Upper lobe of left lung (tissue), 6 donors: ENCODE measurements at regions not wholly inside any gene's neighbourhood (a gene's known extent, or its start where the extent isn't known, plus 50 kb on each side); places are given as distances from the start of the nearest gene placed in this dataset.

Experiments
- ATAC-seq, 2 donors: fragments of 200-7000 bp; cut with Tn5 transposase; one replicate each; pipeline ENCODE4 v1.9.1; 2022; ENCODE audit warnings: mild to moderate bottlenecking in 2 of 2, moderate library complexity in 2 of 2; ENCODE audit not compliant: low FRiP score in 2 of 2
- DNase-seq, 2 donors: peaks; one replicate each; pipeline ENCODE4 v3.0.0-alpha.2; 2019 to 2020
- H3K27ac ChIP-seq, 4 donors: fragments of 200-600 bp; sonication (generic); one replicate each; pipeline ENCODE4 v1.5.1; 2016 to 2019
- H3K27me3 ChIP-seq, 4 donors: fragments of 200-600 bp; sonication (generic); one replicate each; pipeline ENCODE4 v1.5.1; 2017 to 2019
- H3K36me3 ChIP-seq, 4 donors: fragments of 200-600 bp; sonication (generic); one replicate each; pipeline ENCODE4 v1.5.1; 2016 to 2019
- H3K4me1 ChIP-seq, 4 donors: fragments of 200-600 bp; sonication (generic); one replicate each; pipeline ENCODE4 v1.5.1; 2018 to 2019
- H3K4me3 ChIP-seq, 4 donors: fragments of 200-600 bp; sonication (generic); one replicate each; pipeline ENCODE4 v1.5.1; 2017 to 2019; ENCODE audit warnings: mild to moderate bottlenecking in 2 of 4, moderate library complexity in 1 of 4
- H3K9me3 ChIP-seq, 4 donors: fragments of 200-600 bp; sonication (generic); one replicate each; pipeline ENCODE4 v1.5.1; 2018 to 2019
- EP300 ChIP-seq, 4 donors: sonication (generic); formaldehyde crosslinking; IDR thresholded peaks; one replicate each; pipeline ENCODE4 v1.5.1; 2017; ENCODE audit warnings: antibody characterized with exemption in 4 of 4, control low read depth in 2 of 4
- POLR2A ChIP-seq, 4 donors: fragments of 450-650 bp; IDR thresholded peaks; one replicate each; pipeline ENCODE4 v1.5.1; 2016 to 2017; ENCODE audit warnings: antibody characterized with exemption in 4 of 4, mild to moderate bottlenecking in 2 of 4
- POLR2AphosphoS5 ChIP-seq, 2 donors: sonication (generic); formaldehyde crosslinking; IDR thresholded peaks; one replicate each; pipeline ENCODE4 v1.5.1; 2017; ENCODE audit warnings: antibody characterized with exemption in 2 of 2
- whole genome bisulfite sequencing, 2 donors: methylation state at CpG; one replicate each; pipeline ENCODE4 v1.1.5; 2017 to 2018; 5-methylcytosine and 5-hydroxymethylcytosine counted together
- TF ChIP-seq, protein P1 (sequence below), 6 experiments: fragments of 450-650 bp in 4 of 6; fragments of 200-600 bp in 2 of 6; sonication (generic) in 2 of 6; IDR thresholded peaks; one replicate each; pipeline ENCODE4 v1.5.1; 2016 to 2019; ENCODE audit warnings: antibody characterized with exemption in 6 of 6
- donor health status: DM: no; HTN: no; CAD: no; lungs with moderate emphysema.
- donor health status: DM: no; HTN: yes; CAD: no; lungs with severe emphysema.

DNA sequence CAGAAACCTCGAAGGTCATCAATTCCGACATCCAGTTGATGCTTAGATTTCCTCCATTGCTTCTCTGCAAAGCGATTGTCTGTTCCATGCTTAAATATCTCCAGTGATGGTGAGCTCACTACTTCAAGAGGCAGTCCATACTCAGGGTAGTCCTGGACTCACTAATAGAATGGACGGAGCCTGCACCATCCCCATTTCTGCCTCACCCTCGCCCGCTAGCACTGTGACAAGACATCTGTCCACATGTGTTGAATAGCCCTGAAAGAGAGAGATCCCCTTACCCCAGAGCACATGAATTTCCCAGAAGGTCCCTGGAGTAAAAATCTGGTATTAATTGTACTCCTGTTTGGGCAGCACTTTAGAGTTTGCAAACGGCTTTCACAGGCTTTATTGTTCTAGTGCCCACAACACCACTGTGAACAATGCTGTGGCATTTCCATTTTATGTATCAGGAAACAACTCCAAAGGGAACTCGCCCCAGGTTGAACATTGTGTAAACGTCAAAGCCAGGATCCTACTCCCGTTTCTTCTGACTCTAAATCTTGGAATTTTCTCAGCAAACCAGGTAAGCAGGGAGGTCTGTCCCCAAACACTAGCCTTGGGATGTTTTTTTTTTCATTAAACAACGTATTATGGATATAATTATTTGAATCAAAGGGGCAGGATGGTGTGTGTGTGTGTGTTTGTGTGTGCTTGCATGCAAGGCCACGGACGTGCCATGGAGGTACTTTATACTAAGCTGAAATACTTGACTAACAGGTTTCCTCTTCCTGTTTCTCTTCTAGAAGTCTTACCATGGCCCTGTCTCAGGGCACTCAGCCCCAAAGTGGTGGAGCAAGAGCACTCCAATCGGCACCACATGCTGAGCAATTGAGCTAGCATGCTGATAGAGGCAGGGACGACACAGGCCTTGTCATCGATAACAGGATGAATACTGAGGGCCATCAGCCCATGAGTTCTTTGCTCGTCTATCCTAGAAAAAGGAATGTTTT, 198.3 kb downstream of the OPA1 start:
- ATAC-seq: peak in 1 of 2 donors; percentile 77

DNA sequence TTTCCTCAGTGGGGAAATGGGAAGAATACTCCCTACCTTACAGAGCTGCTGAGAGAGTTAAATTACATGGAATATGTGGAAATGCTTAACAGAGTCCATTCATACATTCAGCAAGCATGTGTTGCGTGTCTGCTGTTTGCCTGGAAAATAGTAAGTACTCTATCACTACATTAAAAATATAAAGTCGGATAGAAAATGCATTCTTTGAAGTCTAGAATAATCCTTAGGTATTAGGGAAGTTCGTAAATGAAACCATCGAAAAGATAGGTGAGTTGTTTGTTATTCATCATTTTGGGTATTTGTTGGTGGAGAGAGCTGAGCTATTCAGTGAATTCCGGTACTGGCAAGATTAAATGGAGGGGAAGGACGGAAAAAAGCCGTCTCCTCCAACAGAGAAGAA, 200.1 kb downstream of the OPA1 start:
- no peak for TF ChIP-seq EP300 (IDR thresholded peaks at IDR 0.05)
- TF ChIP-seq POLR2AphosphoS5 (IDR thresholded peaks at IDR 0.05): no peak
- TF ChIP-seq, protein P1, sequence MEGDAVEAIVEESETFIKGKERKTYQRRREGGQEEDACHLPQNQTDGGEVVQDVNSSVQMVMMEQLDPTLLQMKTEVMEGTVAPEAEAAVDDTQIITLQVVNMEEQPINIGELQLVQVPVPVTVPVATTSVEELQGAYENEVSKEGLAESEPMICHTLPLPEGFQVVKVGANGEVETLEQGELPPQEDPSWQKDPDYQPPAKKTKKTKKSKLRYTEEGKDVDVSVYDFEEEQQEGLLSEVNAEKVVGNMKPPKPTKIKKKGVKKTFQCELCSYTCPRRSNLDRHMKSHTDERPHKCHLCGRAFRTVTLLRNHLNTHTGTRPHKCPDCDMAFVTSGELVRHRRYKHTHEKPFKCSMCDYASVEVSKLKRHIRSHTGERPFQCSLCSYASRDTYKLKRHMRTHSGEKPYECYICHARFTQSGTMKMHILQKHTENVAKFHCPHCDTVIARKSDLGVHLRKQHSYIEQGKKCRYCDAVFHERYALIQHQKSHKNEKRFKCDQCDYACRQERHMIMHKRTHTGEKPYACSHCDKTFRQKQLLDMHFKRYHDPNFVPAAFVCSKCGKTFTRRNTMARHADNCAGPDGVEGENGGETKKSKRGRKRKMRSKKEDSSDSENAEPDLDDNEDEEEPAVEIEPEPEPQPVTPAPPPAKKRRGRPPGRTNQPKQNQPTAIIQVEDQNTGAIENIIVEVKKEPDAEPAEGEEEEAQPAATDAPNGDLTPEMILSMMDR (IDR thresholded peaks at IDR 0.05): no peak
- TF ChIP-seq POLR2A (IDR thresholded peaks at IDR 0.05): no peak
- Histone ChIP-seq H3K27me3 (no peaks in the 10 kb centered on the region), H3K36me3 (no peaks in the 10 kb centered on the region), H3K4me1 (peaks cover 9 to 35% (median 22%) of the 10 kb centered on the region in 4 donors), H3K4me3 (no peak overlapping the region), H3K27ac (no peak overlapping the region), H3K9me3 (no peaks in the 10 kb centered on the region)
- 92 to 98% methylated on average over 7 of the region's 7 CpGs for WGBS, 2 donors
- no peak for DNase-seq
- no peak for ATAC-seq

More for the DNA sequence above, 198.3 kb downstream of the OPA1 start:
- no peaks in the 10 kb centered on the region for H3K27me3 ChIP-seq
- no peaks in the 10 kb centered on the region for H3K9me3 ChIP-seq
- no peak overlapping the region for H3K4me3 ChIP-seq
- DNase-seq: peak in 1 of 2 donors; percentile 85
- H3K27ac ChIP-seq: peak overlapping the region in 3 of 4 donors; percentile 18 to 59 (median 47)
- 63 to 70% methylated on average over 17 of the region's 17 CpGs for WGBS, 2 donors
- TF ChIP-seq EP300 (IDR thresholded peaks at IDR 0.05) (peak in 2 of 4 donors; percentile 17 to 63), POLR2A (IDR thresholded peaks at IDR 0.05) (no peak), POLR2AphosphoS5 (IDR thresholded peaks at IDR 0.05) (peak; percentile 40 to 71)
- TF ChIP-seq, protein P1 (IDR thresholded peaks at IDR 0.05): no peak
- no peaks in the 10 kb centered on the region for H3K36me3 ChIP-seq
- peaks cover 11 to 40% (median 25%) of the 10 kb centered on the region in 4 donors for H3K4me1 ChIP-seq

DNA sequence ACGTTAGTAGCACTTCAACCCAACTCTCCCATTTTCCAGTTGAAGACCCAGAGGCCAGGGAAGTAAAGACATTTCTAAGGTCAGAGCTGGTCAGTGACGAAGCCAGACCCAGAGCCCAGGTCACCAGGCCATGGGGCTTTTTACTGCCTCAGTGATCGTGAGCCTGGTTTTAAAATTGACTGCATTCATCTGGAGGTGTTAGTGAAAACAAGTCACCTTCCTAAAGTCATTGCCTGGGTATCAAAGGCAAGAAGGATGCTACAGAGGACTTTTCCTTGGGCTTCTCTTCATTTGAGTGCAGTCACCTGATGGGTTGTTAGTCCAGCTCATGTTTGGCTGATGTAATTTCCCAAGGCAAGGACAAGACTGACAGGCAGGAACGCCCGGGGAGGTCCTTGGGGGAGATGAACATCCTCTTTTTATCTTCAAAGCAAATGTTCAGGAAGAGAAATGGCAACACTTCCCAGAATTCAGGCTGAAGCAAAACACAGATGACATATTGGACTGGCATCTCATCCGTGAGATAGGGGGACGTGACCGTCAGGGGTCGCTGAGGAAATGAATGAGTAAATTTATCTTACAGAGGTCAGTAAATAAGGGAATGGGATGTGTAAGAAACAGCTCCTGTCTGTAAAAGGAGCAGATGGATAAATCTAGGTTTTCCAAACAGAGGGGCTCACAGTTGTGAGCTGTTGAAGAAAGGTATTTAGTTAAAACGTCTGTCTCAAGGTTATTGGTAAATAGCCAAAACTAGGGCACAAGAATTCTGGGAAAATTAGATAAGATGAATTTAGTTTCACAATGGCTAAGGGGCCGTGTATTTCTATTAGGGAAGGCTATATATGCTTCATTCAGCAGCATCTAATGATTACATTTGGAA, 201.2 kb downstream of the OPA1 start:
- no peaks in the 10 kb centered on the region for H3K9me3 ChIP-seq
- H3K36me3 ChIP-seq: no peaks in the 10 kb centered on the region
- TF ChIP-seq POLR2A (IDR thresholded peaks at IDR 0.05): no peak
- TF ChIP-seq, protein P1 (IDR thresholded peaks at IDR 0.05): no peak
- TF ChIP-seq EP300 (IDR thresholded peaks at IDR 0.05): peak in 2 of 4 donors; percentile 55 to 61
- peak; percentile 41 to 49 for TF ChIP-seq POLR2AphosphoS5 (IDR thresholded peaks at IDR 0.05)
- no peak overlapping the region for H3K27ac ChIP-seq
- no peak for DNase-seq
- H3K27me3 ChIP-seq: no peaks in the 10 kb centered on the region
- no peak overlapping the region for H3K4me3 ChIP-seq
- WGBS, 2 donors: 39 to 45% methylated on average over 11 of the region's 11 CpGs
- no peak for ATAC-seq
- H3K4me1 ChIP-seq: peaks cover 4 to 27% (median 16%) of the 10 kb centered on the region in 4 donors

DNA sequence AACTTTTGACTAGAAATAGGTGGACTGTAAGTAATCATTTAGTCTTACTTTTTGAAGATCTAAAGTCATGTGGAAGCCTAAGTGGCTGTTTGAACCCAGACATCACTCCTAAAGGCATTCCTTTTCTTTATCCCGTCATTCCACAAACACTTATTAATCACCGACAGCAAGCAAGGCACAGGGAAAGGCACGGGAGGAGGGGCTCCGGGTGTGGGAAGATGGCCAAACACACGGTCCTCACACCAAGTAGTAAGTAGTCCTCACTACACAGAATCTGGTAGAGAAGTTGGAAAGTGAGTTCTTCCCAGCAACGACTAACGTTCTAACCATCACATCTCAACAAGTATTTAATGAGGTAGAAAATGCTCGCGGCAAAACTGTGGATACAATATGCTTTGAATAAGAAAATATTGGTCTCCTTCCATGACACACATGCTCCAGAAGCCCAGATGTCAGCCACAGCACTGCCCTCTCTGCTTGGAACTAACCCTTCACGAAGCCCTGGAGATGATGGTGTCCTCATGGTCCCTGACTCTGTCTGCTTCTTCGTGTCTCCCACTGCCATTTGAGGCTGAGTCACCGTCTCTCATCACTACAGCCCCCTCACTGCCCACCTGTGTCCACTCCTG, 202.2 kb downstream of the OPA1 start:
- DNase-seq (no peak), ATAC-seq (no peak)
- 57 to 73% methylated on average over 12 of the region's 12 CpGs for WGBS, 2 donors
- TF ChIP-seq POLR2A (IDR thresholded peaks at IDR 0.05) (no peak), EP300 (IDR thresholded peaks at IDR 0.05) (no peak), POLR2AphosphoS5 (IDR thresholded peaks at IDR 0.05) (no peak)
- TF ChIP-seq, protein P1 (IDR thresholded peaks at IDR 0.05): no peak
- no peaks in the 10 kb centered on the region for H3K27me3 ChIP-seq
- no peak overlapping the region for H3K27ac ChIP-seq
- peaks cover 4 to 27% (median 16%) of the 10 kb centered on the region in 4 donors for H3K4me1 ChIP-seq
- H3K4me3 ChIP-seq: no peak overlapping the region
- H3K9me3 ChIP-seq: no peaks in the 10 kb centered on the region
- no peaks in the 10 kb centered on the region for H3K36me3 ChIP-seq
